Eye (tissue), 1 donor: ENCODE measurements at regions not wholly inside any gene's neighbourhood (a gene's known extent, or its start where the extent isn't known, plus 50 kb on each side); places are given as distances from the start of the nearest gene placed in this dataset.

ENCODE experiments used
- DNase-seq: peaks from one replicate; pipeline ENCODE4 v3.0.0-alpha.2; 2015

GRCh38 chr20:55782912-55783253, 222.4 kb downstream of the CBLN4 start:
- DNase-seq, result peak; percentile 74

GRCh38 chr20:55782224-55782911, 223.0 kb downstream of the CBLN4 start:
- DNase-seq, result peak; percentile 8

- DNase-seq, result no peak
Observed at GRCh38 chr20:55778796-55779195, 226.5 kb downstream of the CBLN4 start.

- DNase-seq, result no peak
Observed at GRCh38 chr20:55777641-55778040, 227.7 kb downstream of the CBLN4 start.

GRCh38 chr20:55776176-55776575, 229.1 kb downstream of the CBLN4 start:
- DNase-seq, result no peak

GRCh38 chr20:55774628-55775027, 230.7 kb downstream of the CBLN4 start:
- no peak for DNase-seq

GRCh38 chr20:55761797-55762196, 243.5 kb downstream of the CBLN4 start:
- DNase-seq, result no peak

- peak; percentile 45 for DNase-seq
Observed at GRCh38 chr20:55761100-55761499, 244.2 kb downstream of the CBLN4 start.

GRCh38 chr20:55760586-55760985, 244.7 kb downstream of the CBLN4 start:
- peak; percentile 7 for DNase-seq

GRCh38 chr20:55755861-55756260, 249.5 kb downstream of the CBLN4 start:
- no peak for DNase-seq

- DNase-seq, result no peak
Observed at GRCh38 chr20:55755411-55755810, 249.9 kb downstream of the CBLN4 start.

- DNase-seq, result no peak
Observed at GRCh38 chr20:55746723-55747122, 258.6 kb downstream of the CBLN4 start.

- DNase-seq, result no peak
Observed at GRCh38 chr20:55745840-55746239, 259.5 kb downstream of the CBLN4 start.

- no peak for DNase-seq
Observed at GRCh38 chr20:55744896-55745295, 260.4 kb downstream of the CBLN4 start.

GRCh38 chr20:55741801-55742200, 263.5 kb downstream of the CBLN4 start:
- DNase-seq, result no peak

GRCh38 chr20:55740076-55740475, 265.2 kb downstream of the CBLN4 start:
- DNase-seq, result no peak

GRCh38 chr20:55730321-55730720, 275.0 kb downstream of the CBLN4 start:
- no peak for DNase-seq

GRCh38 chr20:55714736-55715135, 290.6 kb downstream of the CBLN4 start:
- no peak for DNase-seq

- no peak for DNase-seq
Observed at GRCh38 chr20:55714082-55714481, 291.2 kb downstream of the CBLN4 start.

- DNase-seq, result no peak
Observed at GRCh38 chr20:55704458-55704857, 300.9 kb downstream of the CBLN4 start.

- no peak for DNase-seq
Observed at GRCh38 chr20:55701467-55701866, 303.9 kb downstream of the CBLN4 start.

- DNase-seq, result no peak
Observed at GRCh38 chr20:55696520-55696919, 308.8 kb downstream of the CBLN4 start.

GRCh38 chr20:55693641-55694040, 311.7 kb downstream of the CBLN4 start:
- no peak for DNase-seq

- no peak for DNase-seq
Observed at GRCh38 chr20:55685841-55686240, 319.5 kb downstream of the CBLN4 start.

- DNase-seq, result no peak
Observed at GRCh38 chr20:55685425-55685824, 319.9 kb downstream of the CBLN4 start.
